Neural progenitor cell (in vitro differentiated cells): ENCODE measurements at regions not wholly inside any gene's neighbourhood (a gene's known extent, or its start where the extent isn't known, plus 50 kb on each side); places are given as distances from the start of the nearest gene placed in this dataset.

Experiments
- DNase-seq: peaks from one replicate; pipeline ENCODE4 v3.0.0-alpha.2; 2016; ENCODE audit warnings: low spot score
- H2AFZ ChIP-seq: fragments of 200-600 bp; sonication (generic); replicated peaks from 2 replicates; pipeline ENCODE4 v1.6.1; 2016; ENCODE audit warnings: antibody characterized with exemption
- H3F3A ChIP-seq: fragments of 200-600 bp; sonication (generic); 2 replicates; pipeline ENCODE4 v1.6.1; 2016; ENCODE audit warnings: antibody characterized with exemption, low read depth
- H3K27ac ChIP-seq: fragments of 200-600 bp; sonication (generic); 2 replicates; pipeline ENCODE4 v1.5.1; 2016; ENCODE audit warnings: mild to moderate bottlenecking
- H3K27me3 ChIP-seq: fragments of 200-600 bp; sonication (generic); 2 replicates; pipeline ENCODE4 v1.6.1; 2016; ENCODE audit warnings: mild to moderate bottlenecking, moderate library complexity
- H3K36me3 ChIP-seq: fragments of 200-600 bp; sonication (generic); 2 replicates; pipeline ENCODE4 v1.5.1; 2016
- H3K4me1 ChIP-seq: fragments of 200-600 bp; sonication (generic); 2 replicates; pipeline ENCODE4 v1.6.1; 2016; ENCODE audit warnings: mixed run types
- H3K4me2 ChIP-seq: fragments of 200-600 bp; sonication (generic); 2 replicates; pipeline ENCODE4 v1.6.1; 2016
- H3K4me3 ChIP-seq: fragments of 200-600 bp; sonication (generic); 2 replicates; pipeline ENCODE4 v1.5.1; 2016
- H3K79me2 ChIP-seq: fragments of 200-600 bp; sonication (generic); 2 replicates; pipeline ENCODE4 v1.6.1; 2016; ENCODE audit warnings: low read depth
- H3K9ac ChIP-seq: fragments of 200-600 bp; sonication (generic); 2 replicates; pipeline ENCODE4 v1.6.1; 2016
- H3K9me3 ChIP-seq: fragments of 200-600 bp; sonication (generic); 2 replicates; pipeline ENCODE4 v1.5.1; 2016; ENCODE audit warnings: low read depth
- H4K20me1 ChIP-seq: fragments of 200-600 bp; sonication (generic); 2 replicates; pipeline ENCODE4 v1.6.1; 2016; ENCODE audit warnings: low read depth
- H3K27ac Mint-ChIP-seq: 3 replicates; pipeline ENCODE4 v1.8.0; 2021; ENCODE audit warnings: mixed read lengths
- H3K27me3 Mint-ChIP-seq: 2 replicates; pipeline ENCODE4 v1.8.0; 2022; ENCODE audit warnings: low read depth, mild to moderate bottlenecking, inconsistent platforms, moderate library complexity, mixed read lengths; ENCODE audit not compliant: insufficient read depth
- H3K36me3 Mint-ChIP-seq: 3 replicates; pipeline ENCODE4 v1.8.0; 2021; ENCODE audit warnings: mixed read lengths
- H3K4me1 Mint-ChIP-seq: 3 replicates; pipeline ENCODE4 v1.8.0; 2021; ENCODE audit warnings: mixed read lengths
- H3K4me3 Mint-ChIP-seq: 3 replicates; pipeline ENCODE4 v1.8.0; 2021; ENCODE audit warnings: mild to moderate bottlenecking, moderate library complexity, mixed read lengths
- H3K9me3 Mint-ChIP-seq: 3 replicates; pipeline ENCODE4 v1.8.0; 2020; ENCODE audit warnings: mixed read lengths
- CTCF ChIP-seq: fragments of 200-600 bp; sonication (generic); IDR thresholded peaks from 2 replicates; pipeline ENCODE4 v1.5.1; 2017; ENCODE audit warnings: antibody characterized with exemption, mild to moderate bottlenecking
- EZH2 ChIP-seq: fragments of 200-600 bp; sonication (generic); IDR thresholded peaks from 2 replicates; pipeline ENCODE4 v1.6.1; 2017; ENCODE audit warnings: antibody characterized with exemption, mild to moderate bottlenecking, moderate library complexity
- EZH2phosphoT487 ChIP-seq: fragments of 200-600 bp; sonication (generic); IDR thresholded peaks from 2 replicates; pipeline ENCODE4 v1.6.1; 2017; ENCODE audit warnings: antibody characterized with exemption

GRCh38 chr3:8152821-8153418 is 348.7 kb upstream of the LMCD1 start:
- H3K4me1 ChIP-seq = no peaks in the 10 kb centered on the region
- H3F3A ChIP-seq = no peaks in the 10 kb centered on the region
- no peak overlapping the region for H3K27ac ChIP-seq
- H3K27me3 ChIP-seq = no peaks in the 10 kb centered on the region
- Mint-ChIP-seq H3K9me3 (no peaks in the 10 kb centered on the region), H3K36me3 (no peaks in the 10 kb centered on the region), H3K4me1 (no peaks in the 10 kb centered on the region), H3K4me3 (no peak overlapping the region), H3K27ac (no peak overlapping the region), H3K27me3 (no peaks in the 10 kb centered on the region)
- TF ChIP-seq EZH2 = no peak
- no peak for TF ChIP-seq EZH2phosphoT487
- TF ChIP-seq CTCF = no peak
- no peaks in the 10 kb centered on the region for H4K20me1 ChIP-seq
- H3K4me3 ChIP-seq = no peak overlapping the region
- no peaks in the 10 kb centered on the region for H3K36me3 ChIP-seq
- no peak overlapping the region for H3K9ac ChIP-seq
- H3K9me3 ChIP-seq = no peaks in the 10 kb centered on the region
- H3K4me2 ChIP-seq = no peak overlapping the region
- H3K79me2 ChIP-seq = no peaks in the 10 kb centered on the region
- H2AFZ ChIP-seq = no peak overlapping the region
- DNase-seq = no peak

GRCh38 chr3:8153800-8154199 is 347.8 kb upstream of the LMCD1 start:
- H3K4me1 Mint-ChIP-seq = peaks cover 2% of the 10 kb centered on the region
- Histone ChIP-seq H3K9ac (no peak overlapping the region), H2AFZ (no peak overlapping the region), H3K79me2 (no peaks in the 10 kb centered on the region), H3F3A (no peaks in the 10 kb centered on the region), H3K4me1 (no peaks in the 10 kb centered on the region), H3K36me3 (no peaks in the 10 kb centered on the region), H3K27ac (no peak overlapping the region), H3K4me2 (no peak overlapping the region), H4K20me1 (no peaks in the 10 kb centered on the region), H3K4me3 (no peak overlapping the region), H3K9me3 (no peaks in the 10 kb centered on the region), H3K27me3 (no peaks in the 10 kb centered on the region)
- no peaks in the 10 kb centered on the region for H3K36me3 Mint-ChIP-seq
- no peak overlapping the region for H3K27ac Mint-ChIP-seq
- H3K4me3 Mint-ChIP-seq = no peak overlapping the region
- no peak for DNase-seq
- H3K27me3 Mint-ChIP-seq = no peaks in the 10 kb centered on the region
- TF ChIP-seq EZH2phosphoT487 (no peak), EZH2 (no peak)
- no peaks in the 10 kb centered on the region for H3K9me3 Mint-ChIP-seq

- Histone ChIP-seq H4K20me1 (no peaks in the 10 kb centered on the region), H3K36me3 (no peaks in the 10 kb centered on the region), H3K9me3 (no peaks in the 10 kb centered on the region), H2AFZ (no peak overlapping the region), H3K4me2 (no peak overlapping the region), H3K27me3 (no peaks in the 10 kb centered on the region), H3K4me3 (no peak overlapping the region), H3K27ac (no peak overlapping the region), H3K4me1 (no peaks in the 10 kb centered on the region), H3K79me2 (no peaks in the 10 kb centered on the region), H3F3A (no peaks in the 10 kb centered on the region), H3K9ac (no peak overlapping the region)
- Mint-ChIP-seq H3K27ac (no peak overlapping the region), H3K4me3 (no peak overlapping the region), H3K36me3 (no peaks in the 10 kb centered on the region), H3K4me1 (peaks cover 3% of the 10 kb centered on the region), H3K9me3 (no peaks in the 10 kb centered on the region), H3K27me3 (no peaks in the 10 kb centered on the region)
- no peak for DNase-seq
- no peak for TF ChIP-seq EZH2
- TF ChIP-seq EZH2phosphoT487 = no peak
- TF ChIP-seq CTCF = no peak
These were observed 347.0 kb upstream of the LMCD1 start for GRCh38 chr3:8154617-8155016.

- no peak overlapping the region for H3K4me3 ChIP-seq
- Mint-ChIP-seq H3K36me3 (no peaks in the 10 kb centered on the region), H3K4me3 (no peak overlapping the region), H3K9me3 (no peaks in the 10 kb centered on the region), H3K27ac (no peak overlapping the region), H3K4me1 (peaks cover 3% of the 10 kb centered on the region), H3K27me3 (no peaks in the 10 kb centered on the region)
- H3K27ac ChIP-seq = no peak overlapping the region
- H3F3A ChIP-seq = no peaks in the 10 kb centered on the region
- H2AFZ ChIP-seq = no peak overlapping the region
- H3K4me1 ChIP-seq = no peaks in the 10 kb centered on the region
- H3K27me3 ChIP-seq = no peaks in the 10 kb centered on the region
- H4K20me1 ChIP-seq = no peaks in the 10 kb centered on the region
- H3K9me3 ChIP-seq = no peaks in the 10 kb centered on the region
- no peak for DNase-seq
- no peaks in the 10 kb centered on the region for H3K36me3 ChIP-seq
- H3K4me2 ChIP-seq = no peak overlapping the region
- no peak overlapping the region for H3K9ac ChIP-seq
- no peaks in the 10 kb centered on the region for H3K79me2 ChIP-seq
- TF ChIP-seq CTCF (no peak), EZH2 (no peak), EZH2phosphoT487 (no peak)
These were observed 345.5 kb upstream of the LMCD1 start for GRCh38 chr3:8156138-8156537.
